ENCODE measurements at regions not wholly inside any gene's neighbourhood (a gene's known extent, or its start where the extent isn't known, plus 50 kb on each side); places are given as distances from the start of the nearest gene placed in this dataset.

- Histone ChIP-seq H4K5ac (ENCODE audit: low read depth, low read length) (no peak overlapping the region), H2AK9ac (replicated peaks; ENCODE audit: low read depth, low read length, poor library complexity) (no peak overlapping the region), H3K14ac (replicated peaks; ENCODE audit: low read depth, low read length) (no peak overlapping the region), H3K4ac (ENCODE audit: low read depth, low read length) (no peak overlapping the region), H3K4me2 (ENCODE audit: low read depth, low read length) (no peak overlapping the region), H3K4me3 (ENCODE audit: insufficient read depth, low read depth, low read length) (no peak overlapping the region), H2AFZ (replicated peaks; ENCODE audit: low read length, poor library complexity) (no peak overlapping the region), H3K36me3 (ENCODE audit: control insufficient read depth, insufficient read depth, low read length) (no peaks in the 10 kb centered on the region), H4K91ac (ENCODE audit: insufficient read depth, low read depth, low read length) (no peak overlapping the region), H2BK120ac (ENCODE audit: low read depth, low read length) (no peak overlapping the region), H3K56ac (ENCODE audit: extremely low read depth, insufficient read depth, low read length) (no peak overlapping the region), H4K20me1 (ENCODE audit: insufficient read depth, low read length) (no peaks in the 10 kb centered on the region), H2BK5ac (ENCODE audit: low read depth, low read length, poor library complexity, severe bottlenecking) (no peak overlapping the region), H3K27me3 (ENCODE audit: control insufficient read depth, insufficient read depth, low read length) (no peaks in the 10 kb centered on the region), H3K9me3 (ENCODE audit: control insufficient read depth, insufficient read depth, low read length) (no peaks in the 10 kb centered on the region), H2BK20ac (ENCODE audit: low read depth, low read length) (no peak overlapping the region), H3K9ac (ENCODE audit: low read depth, low read length) (no peak overlapping the region), H3K27ac (ENCODE audit: insufficient read depth, low read length) (no peak overlapping the region), H3K18ac (ENCODE audit: low read depth, low read length) (no peak overlapping the region), H3K9me1 (ENCODE audit: insufficient read depth, low read length) (no peaks in the 10 kb centered on the region), H3K23ac (ENCODE audit: low read depth, low read length) (no peak overlapping the region), H2BK15ac (ENCODE audit: low read depth, low read length) (no peak overlapping the region), H3K4me1 (ENCODE audit: control insufficient read depth, insufficient read depth, low read length) (no peaks in the 10 kb centered on the region), H2AK5ac (ENCODE audit: low read depth, low read length) (no peak overlapping the region), H4K8ac (ENCODE audit: low read depth in 2 of 2, low read length in 2 of 2) (no peak overlapping the region), H3K79me1 (ENCODE audit: low read depth in 1 of 2, low read length in 2 of 2) (no peaks in the 10 kb centered on the region)
- dilution Hi-C loops (cut with HindIII; ENCODE audit: low sequenced_read_pairs, unreplicated experiment) (no loop called here), intact Hi-C loops (cut with micrococcal nuclease) (no loop called here), in situ Hi-C loops (cut with MboI; ENCODE audit: low sequenced_read_pairs) (loop anchor here (10.0 to 25.0 kb wide), 2 partner anchors 114 to 232 kb away; no protein-coding TSS in a partner anchor)
- POLR2A ChIA-PET (ENCODE audit: unreplicated experiment), result no interaction called here
- no CpG with 5 or more reads among the region's 1 CpG for WGBS, 2 experiments (ENCODE audit: extremely low coverage in 2 of 2, insufficient read length in 1 of 2)
- TF ChIP-seq RFX5 (IDR thresholded peaks at IDR 0.05; ENCODE audit: low read depth, low read length), result no peak
- CTCF ChIA-PET, result interaction anchor here (0.8 to 2.1 kb wide), 3 partner anchors 16 to 111 kb away, joined by 3 to 6 read pairs (median 3); no protein-coding TSS in a partner anchor
- ATAC-seq (ENCODE audit: low read depth) (no peak), DNase-seq (no peak)
- no TSS peak for BruUV-seq (replicated peaks)
Observed at GRCh38 chr3:167930453-167930852, 165.3 kb downstream of the GOLIM4 start.

All from IMR-90 (cell line).